HG03097 (cell line): ENCODE measurements at regions not wholly inside any gene's neighbourhood (a gene's known extent, or its start where the extent isn't known, plus 50 kb on each side); places are given as distances from the start of the nearest gene placed in this dataset.
"Not testable (repeated sequence)": the region's sequence is repeated elsewhere in the genome, so short reads cannot be mapped to it uniquely, and the experiment has no call there.

ENCODE experiments used
- ATAC-seq: cut with Tn5 transposase; IDR thresholded peaks from one replicate; pipeline ENCODE4 v1.9.1; 2021; ENCODE audit not compliant: unreplicated experiment, low FRiP score

DNA sequence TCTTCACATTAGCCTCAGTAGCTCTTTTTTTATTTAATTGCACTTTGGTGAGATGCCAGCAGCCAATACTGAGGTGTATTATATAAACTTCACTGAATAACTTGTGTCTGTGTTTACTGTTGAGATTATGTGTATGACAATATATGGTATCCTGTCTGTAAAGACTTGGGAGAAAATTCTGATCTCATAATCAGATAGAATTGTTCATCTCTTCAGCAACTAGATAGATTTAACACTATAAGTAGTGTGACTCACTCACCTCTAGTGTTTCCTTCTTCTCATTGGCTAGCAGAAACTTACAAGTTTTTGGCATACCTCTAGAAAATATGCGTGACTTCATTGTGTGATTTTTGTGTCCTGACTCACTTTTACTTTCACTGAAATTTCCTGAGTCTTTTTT is 67.6 kb upstream of the TGFBR2 start:
- ATAC-seq: no peak

DNA sequence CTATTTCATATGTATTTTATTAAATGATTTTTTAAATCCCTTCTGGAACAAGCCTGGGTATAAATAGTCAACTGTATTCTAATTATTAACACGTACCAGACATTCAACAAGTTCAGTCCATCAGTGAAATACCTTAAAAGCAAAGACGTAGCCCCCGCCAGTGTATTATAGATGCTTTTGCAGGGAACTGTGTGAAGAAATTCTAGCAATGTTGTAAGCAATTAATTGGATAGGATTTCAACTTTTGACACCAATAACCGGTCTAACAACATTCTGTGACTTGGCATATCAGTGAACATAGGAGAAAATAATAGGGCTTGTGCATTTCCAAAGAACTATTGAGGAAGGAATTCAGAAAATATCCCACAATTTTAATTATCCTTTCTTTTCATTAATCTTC is 67.2 kb upstream of the TGFBR2 start:
- no peak for ATAC-seq

DNA sequence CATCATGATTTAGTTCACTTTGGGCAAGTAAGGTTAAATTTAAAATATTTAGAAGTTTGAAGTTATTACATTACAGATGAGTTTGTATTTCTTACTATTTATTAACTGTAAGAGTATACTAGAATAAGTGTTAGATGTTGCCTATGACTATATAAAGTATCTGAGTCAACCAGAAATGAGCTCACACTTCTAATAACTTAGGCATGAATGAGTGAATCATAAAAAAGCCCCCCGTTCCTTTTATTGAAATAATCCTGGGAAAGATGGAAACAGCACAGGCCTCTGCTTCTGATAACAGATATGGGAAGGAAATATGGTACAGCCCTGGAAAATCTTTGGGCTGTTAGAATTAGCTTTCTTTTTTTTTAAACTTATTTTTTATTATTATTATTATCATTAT is 66.6 kb upstream of the TGFBR2 start:
- no peak for ATAC-seq

DNA sequence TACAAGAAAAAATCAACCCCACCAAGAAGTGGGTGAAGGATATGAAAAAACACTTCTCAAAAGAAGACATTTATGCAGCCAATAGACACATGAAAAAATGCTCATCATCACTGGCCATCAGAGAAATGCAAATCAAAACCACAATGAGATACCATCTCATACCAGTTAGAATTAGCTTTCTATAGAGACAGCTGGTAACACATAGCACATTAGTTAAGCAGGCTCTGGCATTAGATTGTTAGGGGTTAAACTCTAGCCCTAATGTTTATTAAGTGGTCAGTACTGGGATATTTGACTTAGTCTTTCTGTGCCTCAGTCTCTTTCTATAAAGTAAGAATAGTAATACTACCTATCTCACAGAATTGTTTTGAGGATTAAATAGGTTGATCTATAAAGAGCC is 65.2 kb upstream of the TGFBR2 start:
- not testable (repeated sequence) for ATAC-seq

DNA sequence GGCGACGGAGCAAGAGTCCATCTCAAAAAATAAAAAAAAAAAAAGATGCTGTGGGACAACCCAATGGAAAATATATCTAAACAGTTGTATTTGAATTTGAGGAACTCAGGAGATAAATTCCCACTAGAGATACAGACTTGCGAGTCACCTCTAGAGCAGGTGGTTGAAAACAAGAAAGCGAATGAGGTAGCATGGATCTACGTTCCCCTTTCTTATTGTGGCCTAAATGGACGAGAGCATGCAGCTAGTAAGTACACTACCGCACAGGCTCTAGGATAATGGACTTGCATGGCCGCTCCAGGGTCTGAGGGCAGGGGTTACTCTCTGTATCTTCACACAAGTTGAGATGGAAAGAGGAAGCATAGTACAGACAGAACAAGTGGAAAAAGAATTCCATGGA is 63.5 kb upstream of the TGFBR2 start:
- no peak for ATAC-seq

DNA sequence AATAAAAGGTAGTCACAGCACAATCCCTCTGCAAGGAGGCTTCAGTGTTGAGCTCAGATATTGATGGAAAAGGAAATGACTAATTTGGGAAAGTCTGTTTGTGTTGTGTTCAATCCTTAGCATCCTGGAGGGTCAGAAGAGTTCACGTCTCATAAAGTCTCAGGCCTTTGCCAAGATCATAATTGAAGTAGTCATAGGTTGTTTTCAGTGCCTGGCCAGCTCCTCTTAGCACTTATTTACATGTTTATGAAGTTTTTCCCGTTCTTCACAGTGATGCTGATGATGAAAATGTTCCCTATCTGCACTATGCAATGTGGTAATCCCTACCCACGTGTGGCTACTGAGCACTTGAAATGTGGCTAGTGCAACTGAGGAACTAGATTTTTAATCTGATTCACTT is 61.6 kb upstream of the TGFBR2 start:
- ATAC-seq: no peak

DNA sequence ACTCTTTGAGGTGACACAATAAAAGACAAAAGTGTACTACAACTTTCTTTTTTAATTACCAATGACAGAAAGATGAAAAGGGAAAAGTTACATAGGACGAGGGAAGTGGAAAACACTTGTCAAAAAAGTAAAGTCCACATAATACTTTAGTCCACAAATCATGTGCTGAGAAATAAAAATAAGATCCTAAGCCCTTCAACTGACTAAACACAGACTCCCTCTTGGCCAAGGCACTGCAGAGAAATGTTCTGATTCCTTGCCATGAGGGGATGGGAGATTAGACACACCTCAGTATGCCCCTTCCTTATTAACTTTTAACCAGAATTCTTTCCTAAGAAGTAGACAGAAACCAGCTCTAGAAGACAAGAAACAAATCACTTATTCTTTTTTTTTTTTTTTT is 59.5 kb upstream of the TGFBR2 start:
- ATAC-seq: no peak

DNA sequence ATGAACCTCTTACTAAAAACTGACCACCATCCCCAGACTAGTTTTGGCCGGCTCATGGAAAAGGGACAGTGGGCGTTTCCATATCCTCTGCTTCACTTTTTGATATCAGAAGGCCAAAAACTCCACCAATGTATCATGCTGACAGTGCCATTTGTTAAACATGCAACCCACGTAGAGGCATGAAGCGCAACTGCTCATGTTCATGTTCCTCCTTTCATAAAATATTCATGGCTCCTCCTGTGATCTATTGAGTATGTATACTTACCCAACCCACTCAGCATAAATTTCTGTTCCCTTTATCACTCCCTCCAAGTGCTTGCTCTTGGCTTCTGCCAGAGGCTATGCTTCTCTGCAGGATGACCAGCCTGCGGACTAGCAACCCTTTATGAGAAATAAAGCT is 58.7 kb upstream of the TGFBR2 start:
- no peak for ATAC-seq

DNA sequence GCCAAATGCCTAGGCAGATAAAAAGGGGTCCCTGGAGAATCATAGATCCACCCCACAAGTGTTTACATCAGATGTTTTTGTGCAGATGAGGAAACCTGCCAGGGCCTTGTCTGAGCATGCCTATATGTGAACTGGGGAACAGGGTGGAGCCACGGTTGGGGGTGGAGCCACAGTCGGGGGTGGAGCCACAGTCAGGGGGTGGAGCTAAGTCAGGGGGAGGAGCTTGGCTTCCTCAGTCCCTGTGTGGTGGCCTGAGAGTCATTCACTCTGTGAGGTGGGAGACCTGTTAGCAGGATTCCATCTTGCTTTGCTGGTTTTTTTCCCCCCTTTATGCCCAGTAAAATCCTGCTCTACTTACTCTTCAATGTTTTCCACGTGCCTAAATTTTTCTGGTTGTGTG is 57.8 kb upstream of the TGFBR2 start:
- no peak for ATAC-seq

DNA sequence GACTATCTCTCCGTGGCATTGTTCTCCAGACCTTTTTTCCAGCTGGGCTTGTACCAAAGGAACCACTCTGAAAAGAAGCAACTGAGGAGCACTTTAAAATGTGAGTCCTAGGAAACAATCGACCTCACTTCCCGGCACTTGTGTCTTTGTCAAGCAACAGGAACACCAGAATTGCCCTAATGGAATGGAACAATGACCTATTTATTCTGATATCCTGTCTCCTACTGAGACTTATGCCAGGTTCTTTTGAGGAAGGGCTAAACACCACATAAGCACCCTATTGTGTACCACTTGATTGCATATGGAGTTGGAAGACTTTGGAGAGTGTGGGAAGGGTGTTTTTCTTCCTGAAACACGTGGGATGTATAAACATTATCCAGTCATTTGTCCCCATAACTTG is 56.8 kb upstream of the TGFBR2 start:
- ATAC-seq: no peak

DNA sequence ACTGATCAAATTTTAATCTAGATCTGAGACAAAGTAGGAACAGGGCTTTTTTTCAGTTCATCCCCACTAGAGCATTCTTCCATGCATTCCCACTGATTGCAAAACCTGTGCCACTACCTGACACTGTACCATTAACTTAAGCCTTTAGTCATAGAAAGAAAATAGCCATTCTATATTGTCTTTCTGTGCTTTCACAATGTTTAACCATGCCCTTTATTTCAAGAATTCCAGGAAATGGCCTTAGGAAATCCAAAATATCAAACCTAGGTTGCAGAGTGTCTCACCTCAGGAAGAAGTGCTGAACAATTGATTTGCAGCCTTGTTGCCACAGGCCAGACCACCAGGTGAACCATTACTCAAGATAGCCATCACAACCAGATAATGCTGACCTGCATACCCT is 56.2 kb upstream of the TGFBR2 start:
- ATAC-seq: no peak

DNA sequence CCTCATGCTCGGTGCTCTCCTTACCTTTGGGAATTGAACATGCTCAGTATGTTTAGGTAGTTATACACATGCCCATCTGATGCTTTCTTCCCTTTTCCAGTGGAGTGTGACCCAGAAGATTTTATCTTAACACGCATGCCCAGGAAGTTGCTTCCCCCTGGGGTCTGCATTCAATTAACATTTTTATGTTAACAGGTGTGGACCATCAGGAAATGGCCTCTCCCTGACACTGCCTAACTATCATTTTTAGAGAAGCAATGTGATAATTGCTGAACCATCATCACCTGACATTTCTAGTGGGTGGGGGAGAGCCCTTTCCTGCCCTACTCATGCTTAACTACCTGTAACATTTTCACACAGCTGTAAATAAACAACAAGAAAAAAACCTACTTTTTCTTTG is 55.1 kb upstream of the TGFBR2 start:
- no peak for ATAC-seq

DNA sequence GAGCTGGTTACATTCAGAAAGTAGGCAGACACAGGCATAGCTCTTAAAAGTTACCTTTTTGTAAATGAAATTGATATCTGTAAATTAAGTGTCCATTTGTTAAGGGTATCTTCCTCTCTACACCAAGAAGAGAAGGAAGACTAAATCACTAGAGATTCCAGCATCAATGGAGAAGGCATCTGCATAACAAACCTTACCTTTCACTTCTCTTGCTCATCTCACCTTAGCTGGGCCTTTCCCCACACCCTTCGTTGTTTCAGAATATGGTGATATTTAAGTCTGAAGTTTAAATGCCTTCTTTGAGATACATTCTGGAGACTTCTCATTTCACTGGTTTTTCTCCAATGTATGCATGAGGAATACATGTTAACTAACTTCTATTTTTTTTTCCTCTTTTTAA is 54.5 kb upstream of the TGFBR2 start:
- ATAC-seq: no peak

DNA sequence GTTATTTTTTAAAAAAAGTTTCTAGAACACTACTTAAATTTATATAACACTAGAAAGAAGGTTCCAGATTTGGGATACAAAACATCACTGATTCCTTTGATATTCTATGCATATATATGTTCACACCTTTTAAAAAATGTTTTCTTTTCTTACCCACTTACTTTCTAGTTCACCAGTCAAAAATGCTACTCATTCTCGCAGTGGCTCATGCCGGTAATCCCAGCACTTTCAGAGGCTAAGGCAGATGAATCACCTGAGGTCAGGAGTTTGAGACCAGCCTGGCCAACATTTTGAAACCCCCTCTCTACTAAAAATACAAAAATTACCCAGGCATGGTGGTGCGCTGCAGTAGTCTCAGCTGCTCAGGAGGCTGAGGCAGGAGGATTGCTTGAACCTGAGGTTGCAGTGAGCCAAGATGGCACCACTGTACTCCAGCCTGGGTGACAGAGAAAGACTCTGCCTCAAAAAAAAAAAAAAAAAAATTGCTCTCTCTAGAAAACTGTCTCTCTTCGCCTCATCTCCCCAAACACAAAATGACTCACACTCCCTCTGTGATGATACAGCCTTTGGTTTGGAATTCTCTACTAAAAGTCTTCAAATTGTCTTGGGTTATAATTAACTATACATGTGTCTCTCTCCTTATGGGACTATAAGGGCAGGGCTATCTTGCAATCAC is 52.6 kb upstream of the TGFBR2 start:
- no peak for ATAC-seq

DNA sequence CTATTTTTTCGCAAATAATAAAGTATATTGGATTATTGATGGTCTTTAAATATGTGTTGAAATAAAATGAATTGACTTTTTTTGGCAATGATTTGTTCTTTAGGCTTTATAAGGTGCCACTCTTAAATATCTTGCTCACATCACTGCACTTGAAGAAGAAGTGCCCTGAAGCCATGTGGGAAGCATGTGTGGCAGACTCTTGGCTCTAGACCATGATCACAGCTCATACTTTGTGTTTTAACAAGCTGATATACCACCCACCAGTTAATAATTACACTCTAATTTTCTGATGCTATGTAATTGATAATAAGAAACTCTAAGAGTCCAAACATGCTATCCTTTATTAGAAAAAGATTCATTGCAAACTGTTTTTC is 52.1 kb upstream of the TGFBR2 start:
- ATAC-seq: no peak

DNA sequence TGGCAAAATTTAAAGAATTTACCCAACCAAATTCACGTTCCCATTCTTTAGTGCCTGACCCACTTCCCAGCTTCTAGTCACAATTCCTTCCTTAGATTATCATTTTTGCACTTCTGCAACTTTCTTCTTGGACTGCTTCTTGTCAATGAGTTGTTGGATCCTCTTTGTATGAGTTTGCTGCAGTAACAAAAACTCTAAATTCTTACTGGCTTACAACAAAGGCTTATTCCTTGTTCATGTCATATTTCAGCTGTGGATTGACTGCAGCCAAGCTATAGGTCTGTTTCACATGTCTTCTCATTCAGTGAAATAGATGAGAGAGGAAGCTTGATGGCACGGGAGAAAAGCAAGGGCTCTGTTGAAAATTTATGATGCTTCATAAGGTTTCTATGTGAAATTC is 50.4 kb upstream of the TGFBR2 start:
- ATAC-seq: no peak
